ENCODE measurements at regions not wholly inside any gene's neighbourhood (a gene's known extent, or its start where the extent isn't known, plus 50 kb on each side); places are given as distances from the start of the nearest gene placed in this dataset.

GRCh38 chr3:70722018-70722417, 409.6 kb upstream of the MDFIC2 start:
- H3K79me2 ChIP-seq (ENCODE audit: insufficient read depth, low read depth) = no peaks in the 10 kb centered on the region
- no peak overlapping the region for H3K4me2 ChIP-seq
- no peaks in the 10 kb centered on the region for H3K36me3 ChIP-seq (ENCODE audit: insufficient read depth)
- H3K27me3 ChIP-seq (ENCODE audit: insufficient read depth, low read depth) = no peaks in the 10 kb centered on the region
- no peak overlapping the region for H3K9ac ChIP-seq
- no peak for TF ChIP-seq CTCF (conservative IDR thresholded peaks at IDR 0.05; ENCODE audit: low read depth, low read length)
- no peak overlapping the region for H2AFZ ChIP-seq (ENCODE audit: low read depth)
- H3K27ac ChIP-seq = no peak overlapping the region
- no peak overlapping the region for H3K4me3 ChIP-seq (IDR thresholded peaks at IDR 0.05; ENCODE audit: insufficient read depth, low read depth, low read length)
- no peaks in the 10 kb centered on the region for H3K4me1 ChIP-seq (ENCODE audit: low read depth, poor library complexity, severe bottlenecking)
- H4K20me1 ChIP-seq (ENCODE audit: insufficient read depth) = no peaks in the 10 kb centered on the region

- Histone ChIP-seq H3K4me1 (ENCODE audit: low read depth, poor library complexity, severe bottlenecking) (no peaks in the 10 kb centered on the region), H4K20me1 (ENCODE audit: insufficient read depth) (no peaks in the 10 kb centered on the region), H3K4me3 (IDR thresholded peaks at IDR 0.05; ENCODE audit: insufficient read depth, low read depth, low read length) (no peak overlapping the region), H3K27ac (no peak overlapping the region), H3K36me3 (ENCODE audit: insufficient read depth) (no peaks in the 10 kb centered on the region), H3K4me2 (no peak overlapping the region), H2AFZ (ENCODE audit: low read depth) (no peak overlapping the region), H3K27me3 (ENCODE audit: insufficient read depth, low read depth) (no peaks in the 10 kb centered on the region), H3K9ac (no peak overlapping the region), H3K79me2 (ENCODE audit: insufficient read depth, low read depth) (no peaks in the 10 kb centered on the region)
- no peak for TF ChIP-seq CTCF (conservative IDR thresholded peaks at IDR 0.05; ENCODE audit: low read depth, low read length)
Observed at GRCh38 chr3:70716832-70717231, 404.4 kb upstream of the MDFIC2 start.

- Histone ChIP-seq H3K9ac (no peak overlapping the region), H4K20me1 (ENCODE audit: insufficient read depth) (no peaks in the 10 kb centered on the region), H3K4me1 (ENCODE audit: low read depth, poor library complexity, severe bottlenecking) (no peaks in the 10 kb centered on the region), H3K4me3 (IDR thresholded peaks at IDR 0.05; ENCODE audit: insufficient read depth, low read depth, low read length) (no peak overlapping the region), H2AFZ (ENCODE audit: low read depth) (no peak overlapping the region), H3K79me2 (ENCODE audit: insufficient read depth, low read depth) (no peaks in the 10 kb centered on the region), H3K27me3 (ENCODE audit: insufficient read depth, low read depth) (no peaks in the 10 kb centered on the region), H3K4me2 (no peak overlapping the region), H3K27ac (no peak overlapping the region), H3K36me3 (ENCODE audit: insufficient read depth) (no peaks in the 10 kb centered on the region)
- no peak for TF ChIP-seq CTCF (conservative IDR thresholded peaks at IDR 0.05; ENCODE audit: low read depth, low read length)
Observed at GRCh38 chr3:70712449-70713082, 400.1 kb upstream of the MDFIC2 start.

- Histone ChIP-seq H3K9ac (no peak overlapping the region), H3K79me2 (ENCODE audit: insufficient read depth, low read depth) (no peaks in the 10 kb centered on the region), H3K4me2 (no peak overlapping the region), H4K20me1 (ENCODE audit: insufficient read depth) (no peaks in the 10 kb centered on the region), H3K27me3 (ENCODE audit: insufficient read depth, low read depth) (no peaks in the 10 kb centered on the region), H3K36me3 (ENCODE audit: insufficient read depth) (no peaks in the 10 kb centered on the region), H3K4me1 (ENCODE audit: low read depth, poor library complexity, severe bottlenecking) (no peaks in the 10 kb centered on the region), H3K4me3 (IDR thresholded peaks at IDR 0.05; ENCODE audit: insufficient read depth, low read depth, low read length) (no peak overlapping the region), H2AFZ (ENCODE audit: low read depth) (no peak overlapping the region), H3K27ac (no peak overlapping the region)
- TF ChIP-seq CTCF (conservative IDR thresholded peaks at IDR 0.05; ENCODE audit: low read depth, low read length) = no peak
Observed at GRCh38 chr3:70703305-70704102, 391.1 kb upstream of the MDFIC2 start.
